Omental fat pad (tissue), 3 donors: ENCODE measurements at regions not wholly inside any gene's neighbourhood (a gene's known extent, or its start where the extent isn't known, plus 50 kb on each side); places are given as distances from the start of the nearest gene placed in this dataset.

ENCODE experiments used
- ATAC-seq: fragments of 150-250 bp; one replicate; pipeline ENCODE4 v1.9.1; 2016; ENCODE audit warnings: mild to moderate bottlenecking, moderate library complexity; ENCODE audit not compliant: low FRiP score
- DNase-seq: peaks from one replicate; pipeline ENCODE4 v3.0.0-alpha.2; 2019; ENCODE audit warnings: low spot score
- CTCF ChIP-seq, 3 donors: fragments of 450-650 bp; IDR thresholded peaks; one replicate each; pipeline ENCODE4 v1.5.1; 2016 to 2017; ENCODE audit warnings: antibody characterized with exemption in 3 of 3, mild to moderate bottlenecking in 3 of 3, moderate library complexity in 2 of 3

GRCh38 chr5:175094461-175094860 is 349.5 kb downstream of the DRD1 start:
- no peak for TF ChIP-seq CTCF (IDR thresholded peaks at IDR 0.05)
- DNase-seq (no peak), ATAC-seq (no peak)

- no peak for TF ChIP-seq CTCF (IDR thresholded peaks at IDR 0.05)
- DNase-seq (no peak), ATAC-seq (no peak)
These were observed 351.3 kb downstream of the DRD1 start for GRCh38 chr5:175092691-175093090.

GRCh38 chr5:175088963-175089362 is 355.0 kb downstream of the DRD1 start:
- ATAC-seq (no peak), DNase-seq (no peak)
- TF ChIP-seq CTCF (IDR thresholded peaks at IDR 0.05), result no peak

- DNase-seq, result no peak
- no peak for ATAC-seq
- no peak for TF ChIP-seq CTCF (IDR thresholded peaks at IDR 0.05)
These were observed 358.6 kb downstream of the MSX2 start for GRCh38 chr5:175082866-175083590.

- no peak for TF ChIP-seq CTCF (IDR thresholded peaks at IDR 0.05)
- DNase-seq, result no peak
- no peak for ATAC-seq
These were observed 358.0 kb downstream of the MSX2 start for GRCh38 chr5:175082346-175082745.

- no peak for ATAC-seq
- TF ChIP-seq CTCF (IDR thresholded peaks at IDR 0.05), result no peak
- no peak for DNase-seq
These were observed 355.3 kb downstream of the MSX2 start for GRCh38 chr5:175079707-175080106.

- no peak for ATAC-seq
- TF ChIP-seq CTCF (IDR thresholded peaks at IDR 0.05), result no peak
- no peak for DNase-seq
These were observed 345.9 kb downstream of the MSX2 start for GRCh38 chr5:175070283-175070682.
